GM21360 (cell line): ENCODE measurements at regions not wholly inside any gene's neighbourhood (a gene's known extent, or its start where the extent isn't known, plus 50 kb on each side); places are given as distances from the start of the nearest gene placed in this dataset.

Experiments used
- ATAC-seq: cut with Tn5 transposase; IDR thresholded peaks from one replicate; pipeline ENCODE4 v1.9.1; 2021; ENCODE audit warnings: mild to moderate bottlenecking, moderate library complexity; ENCODE audit not compliant: unreplicated experiment

DNA sequence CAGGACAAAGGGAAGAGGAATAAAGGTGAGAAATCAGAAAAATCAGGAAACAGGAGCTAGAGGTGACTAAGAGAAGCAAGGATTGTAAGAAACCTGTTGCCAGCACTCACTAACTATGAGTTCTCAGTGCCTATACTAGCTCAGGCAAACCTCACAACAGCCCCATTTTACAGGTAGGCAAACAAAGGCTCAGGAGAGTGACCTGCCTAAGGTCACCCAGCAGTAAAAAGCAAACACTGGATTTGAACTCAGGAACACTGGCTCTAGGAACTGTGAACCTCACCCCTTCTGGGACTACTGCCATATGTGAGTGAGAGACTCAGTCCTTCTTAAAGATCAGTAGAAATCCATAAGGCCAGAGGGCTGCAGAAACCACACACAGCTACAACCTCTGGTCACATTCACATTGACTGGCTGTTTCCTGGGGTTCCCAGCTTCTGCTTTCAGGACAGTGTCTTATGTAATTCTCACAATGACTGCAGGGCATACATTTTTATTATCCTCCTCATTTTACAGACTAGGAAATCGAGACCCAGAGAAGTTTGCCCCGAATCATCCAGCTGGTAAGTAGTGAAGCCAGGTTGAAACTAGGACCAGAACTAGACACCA lies 80.7 kb upstream of the MAFB start:
- ATAC-seq = no peak

DNA sequence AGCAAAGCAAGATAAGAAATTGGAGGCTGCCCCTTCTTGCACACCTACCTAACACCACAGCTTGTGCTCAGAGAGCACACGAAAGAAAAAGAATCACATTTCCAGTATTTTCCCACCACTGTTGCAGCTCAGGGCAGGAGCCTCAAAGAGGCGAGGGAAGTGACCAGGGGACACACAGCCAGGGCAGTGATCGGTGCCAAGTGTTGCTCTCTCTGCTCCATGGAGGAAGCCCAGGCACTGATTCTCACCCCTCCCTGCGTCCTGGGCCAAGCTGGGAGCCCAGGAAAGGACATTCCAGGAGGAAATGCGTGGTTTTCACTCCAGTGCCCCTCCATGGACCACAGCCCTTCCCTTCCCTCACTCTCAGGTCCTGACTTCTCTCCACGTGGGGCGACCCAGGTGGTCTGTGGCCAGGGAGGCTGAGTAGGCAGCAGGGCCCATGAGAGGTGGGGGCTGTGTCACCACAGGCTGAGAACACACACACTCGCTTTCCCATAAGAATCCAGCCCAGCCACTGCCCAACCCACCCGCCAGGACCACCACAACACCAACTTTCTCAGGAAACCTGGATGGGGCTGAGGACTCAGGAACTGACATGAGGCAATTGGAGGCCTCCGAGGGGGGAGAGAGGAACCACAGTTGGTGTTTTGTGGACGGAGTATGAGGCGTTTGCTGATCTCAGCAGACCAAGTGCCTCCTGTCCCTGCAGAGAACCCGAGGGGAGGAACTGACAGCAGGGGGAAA lies 81.7 kb upstream of the MAFB start:
- ATAC-seq = no peak

DNA sequence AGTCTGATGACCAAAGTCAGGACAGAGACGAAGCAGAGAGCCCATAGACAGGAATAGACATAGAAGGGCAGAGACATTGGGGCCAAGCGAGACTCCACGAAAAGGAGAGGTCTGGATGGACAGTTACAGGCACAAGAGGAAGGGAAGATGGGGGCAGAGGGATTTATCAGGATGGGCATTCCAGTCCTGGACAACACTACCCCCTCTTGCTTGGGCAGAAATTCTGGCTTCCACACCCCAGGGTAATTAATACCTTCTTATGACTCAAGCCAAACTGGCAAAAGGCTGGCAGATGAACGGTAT lies 82.2 kb upstream of the MAFB start:
- no peak for ATAC-seq

DNA sequence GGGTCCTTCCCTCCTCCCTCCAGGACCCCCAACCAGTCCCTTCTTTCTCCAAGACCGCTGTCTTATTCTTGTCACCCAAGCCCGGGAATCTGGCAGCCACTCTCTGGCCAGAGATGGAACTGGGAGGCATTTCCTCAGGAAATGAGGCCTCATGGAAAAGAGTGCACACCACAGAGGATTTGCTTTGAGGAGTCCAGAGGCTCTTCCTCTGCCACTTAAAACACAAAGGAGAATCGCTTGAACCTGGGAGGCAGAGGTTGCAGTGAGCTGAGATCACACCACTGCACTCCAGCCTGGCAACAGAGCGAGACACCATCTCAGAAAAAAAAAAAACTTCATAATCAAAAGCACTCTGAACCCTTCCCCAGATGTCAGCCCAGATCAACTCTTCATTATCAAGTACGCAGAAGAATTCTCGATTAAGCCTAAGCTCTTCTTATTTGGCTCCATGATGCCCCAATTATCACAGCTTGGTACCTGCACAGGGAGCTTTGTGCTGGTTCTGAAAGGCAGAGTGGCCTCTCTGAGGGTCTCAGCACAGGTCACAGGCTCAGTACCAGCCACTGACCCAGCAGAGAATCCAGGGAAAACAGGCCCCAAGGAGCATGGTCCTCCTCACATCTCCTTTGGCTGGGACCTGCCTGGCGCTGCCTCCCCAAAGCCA lies 82.9 kb upstream of the MAFB start:
- no peak for ATAC-seq

DNA sequence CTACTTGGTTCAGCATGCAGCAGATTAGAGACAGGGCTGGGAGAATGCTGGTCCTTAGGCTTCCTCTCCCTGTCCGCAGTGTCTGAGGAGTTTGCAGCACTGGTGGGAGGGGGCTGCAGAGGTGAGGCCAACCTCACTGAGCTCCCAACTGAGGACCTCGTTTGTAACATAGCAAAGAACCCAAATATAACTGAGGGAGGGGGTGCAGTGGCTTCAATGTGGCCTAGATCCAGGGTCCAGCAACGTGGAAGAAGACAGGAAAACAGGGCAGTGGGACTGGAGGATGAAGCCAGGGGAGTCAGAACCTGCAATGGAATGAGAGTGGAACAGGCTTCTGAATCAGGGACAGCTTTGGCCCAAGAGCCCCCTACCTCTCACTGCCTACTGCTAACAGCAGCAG lies 84.3 kb upstream of the MAFB start:
- no peak for ATAC-seq

DNA sequence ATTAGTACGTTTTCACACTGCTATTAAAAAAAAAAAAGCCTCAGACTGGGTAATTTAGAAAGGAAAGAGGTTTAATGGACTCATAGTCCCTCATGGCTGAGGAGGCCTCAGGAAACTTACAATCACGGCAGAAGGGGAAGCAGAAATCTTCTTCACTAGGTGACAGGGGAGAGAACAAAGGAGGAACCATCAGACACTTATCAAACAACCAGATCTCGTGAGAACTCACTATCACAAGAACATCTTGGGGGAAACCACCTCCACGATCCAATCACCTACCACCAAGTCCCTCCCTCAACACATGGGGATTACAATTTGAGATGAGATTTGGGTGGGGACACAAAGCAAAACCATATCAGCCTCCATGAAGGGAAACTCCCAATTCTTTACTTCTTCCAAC lies 85.2 kb upstream of the MAFB start:
- no peak for ATAC-seq

DNA sequence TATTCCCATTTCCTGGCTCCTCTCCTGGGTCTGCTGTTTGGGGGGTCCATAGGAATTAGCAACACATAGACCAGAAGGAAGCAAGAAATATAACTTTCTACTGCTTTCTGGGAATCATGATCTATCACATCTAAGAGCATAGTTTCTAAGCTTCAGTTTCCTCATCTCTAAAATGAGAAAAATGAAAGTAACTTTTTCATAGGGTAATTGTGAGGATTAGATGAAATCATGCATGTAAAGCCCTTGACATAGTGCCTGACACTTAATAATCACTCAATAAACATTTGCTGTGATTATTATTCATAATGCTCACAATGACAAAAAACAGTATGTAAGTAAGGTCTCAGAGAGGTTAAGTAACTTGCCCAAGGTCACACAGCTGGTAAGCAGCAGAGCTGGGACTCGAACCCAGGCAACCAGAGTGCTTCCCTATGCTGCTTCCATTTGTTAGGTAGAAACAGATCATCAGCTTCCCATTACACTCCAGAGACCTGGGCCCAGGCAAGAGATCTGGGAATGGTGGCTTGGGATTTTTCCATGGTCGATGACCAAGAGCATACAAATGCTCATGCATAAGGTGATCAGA lies 86.6 kb upstream of the MAFB start:
- no peak for ATAC-seq

DNA sequence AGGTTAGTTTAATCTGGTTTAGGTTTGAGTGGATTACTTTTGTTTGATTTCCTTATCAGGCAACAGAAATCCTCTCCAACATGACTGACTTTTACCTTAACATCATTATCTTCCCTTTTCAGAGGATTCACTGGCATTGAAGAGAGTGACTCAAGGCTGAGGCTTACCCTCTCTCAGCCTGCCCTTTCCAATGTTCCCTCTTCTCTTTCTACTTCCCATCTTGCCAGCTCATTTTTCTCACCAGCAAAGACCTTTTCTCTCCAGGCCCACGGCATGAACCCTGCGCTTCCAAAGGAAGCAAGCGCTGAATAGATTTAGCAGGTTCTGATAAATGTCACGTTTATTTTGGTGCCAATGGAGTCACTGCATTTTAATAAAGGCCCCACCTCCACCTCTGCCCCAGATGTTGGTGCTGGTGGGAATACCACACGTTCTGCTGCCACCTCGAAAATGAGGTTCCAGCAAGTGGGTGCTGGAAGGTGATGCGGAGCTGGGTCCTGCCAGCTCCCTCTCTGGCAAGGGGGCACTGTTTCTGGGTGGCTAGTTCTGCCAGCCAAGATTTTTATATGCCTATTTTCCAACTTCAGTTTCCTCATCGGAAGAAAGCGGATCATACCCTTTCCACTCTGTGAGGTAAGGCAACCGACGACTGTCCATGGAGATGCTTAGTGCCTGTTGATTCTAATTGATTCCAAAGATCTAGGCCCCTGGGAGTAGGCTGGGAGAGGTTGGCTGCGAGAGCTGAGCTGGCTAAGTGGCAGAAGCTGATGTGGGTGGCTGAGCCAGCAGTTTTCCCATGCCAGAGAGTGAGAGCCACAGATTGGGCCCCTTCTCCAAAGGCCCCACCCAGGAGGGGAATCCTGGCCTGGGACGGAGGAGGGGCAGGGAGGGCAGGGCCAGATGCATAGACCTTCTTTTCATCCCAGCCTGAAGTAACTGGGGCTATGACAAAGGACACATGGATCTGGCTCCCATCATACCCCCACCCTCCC lies 87.7 kb upstream of the MAFB start:
- no peak for ATAC-seq

DNA sequence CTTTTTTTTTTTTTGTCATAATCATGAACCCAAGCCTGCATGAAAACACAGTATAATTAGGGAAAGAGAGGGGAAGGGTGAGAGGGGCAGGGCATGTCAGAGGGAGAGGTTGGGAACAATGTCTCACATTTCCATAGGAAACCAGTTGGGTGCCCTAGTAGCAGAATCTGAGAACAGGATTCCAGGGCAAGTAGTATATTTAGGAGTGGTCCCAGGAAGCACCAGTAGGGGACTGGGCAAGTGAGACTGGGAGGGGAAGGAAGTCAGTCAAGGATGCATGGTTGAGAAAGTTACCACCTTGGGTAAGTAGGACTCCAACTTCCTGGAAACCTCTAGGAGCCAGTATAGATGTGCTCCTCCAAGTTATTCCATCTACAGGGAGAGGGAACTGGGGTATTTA lies 88.6 kb upstream of the MAFB start:
- no peak for ATAC-seq

DNA sequence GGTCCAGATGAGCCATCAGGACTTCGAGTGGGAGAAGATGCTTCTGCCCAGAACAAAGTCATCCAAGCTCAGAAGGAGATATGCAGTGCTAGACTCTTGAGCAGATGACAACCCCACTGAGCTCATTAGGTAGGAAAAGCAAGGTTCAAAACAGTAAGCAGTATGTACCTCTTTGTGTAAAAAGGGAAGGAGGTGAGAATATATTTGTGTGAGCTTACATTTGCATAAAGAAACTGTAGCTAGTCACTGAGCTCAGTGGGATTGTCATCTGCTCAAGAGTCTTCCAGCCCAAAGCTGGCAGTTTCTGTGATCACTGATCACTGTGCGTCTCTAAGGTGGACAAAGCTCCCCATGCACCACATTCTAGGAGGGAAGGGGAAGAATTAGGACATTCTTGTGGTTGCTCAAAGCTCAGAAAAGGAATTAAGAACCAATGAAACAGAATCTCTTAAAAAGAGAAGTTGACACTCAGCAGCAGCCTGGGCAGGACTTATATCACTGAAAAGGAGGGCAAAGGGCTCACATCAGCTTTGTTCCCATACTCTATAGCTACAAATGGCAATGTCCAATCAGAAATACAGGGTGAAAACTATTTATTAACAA lies 90.0 kb upstream of the MAFB start:
- no peak for ATAC-seq

DNA sequence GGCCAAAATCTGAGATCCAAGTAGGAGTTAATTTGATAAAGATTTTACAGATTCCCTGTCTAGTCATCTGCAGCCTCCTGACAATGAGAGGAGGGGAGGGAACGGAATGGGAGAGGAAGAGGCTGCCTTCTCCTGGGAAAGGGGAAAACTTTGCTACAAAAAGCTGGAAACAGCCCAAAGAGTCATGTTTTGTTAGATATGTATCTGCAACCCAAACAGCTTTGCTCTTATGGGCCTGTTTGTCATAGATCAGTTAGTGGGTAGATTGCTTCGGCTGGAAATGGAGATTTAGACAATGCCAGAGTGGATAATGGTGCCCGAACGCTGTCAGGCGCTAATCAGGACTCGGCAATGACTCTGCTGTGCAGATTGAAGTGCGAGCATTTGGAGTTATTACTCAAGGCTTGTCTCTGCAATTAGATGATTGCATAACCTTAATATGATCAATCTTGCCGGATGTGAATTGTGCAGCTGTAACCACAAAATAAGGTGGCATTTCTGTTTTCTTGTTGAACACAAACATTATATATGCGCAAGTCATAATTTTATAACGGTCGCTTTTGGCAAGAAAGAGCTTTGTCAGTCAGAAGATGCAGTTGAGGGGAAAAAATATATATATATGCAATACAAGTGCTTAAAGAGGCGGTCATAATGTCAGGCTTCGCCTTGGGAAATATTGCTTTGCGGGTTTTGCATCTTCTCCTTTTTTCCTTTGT lies 92.4 kb upstream of the MAFB start:
- ATAC-seq = no peak

DNA sequence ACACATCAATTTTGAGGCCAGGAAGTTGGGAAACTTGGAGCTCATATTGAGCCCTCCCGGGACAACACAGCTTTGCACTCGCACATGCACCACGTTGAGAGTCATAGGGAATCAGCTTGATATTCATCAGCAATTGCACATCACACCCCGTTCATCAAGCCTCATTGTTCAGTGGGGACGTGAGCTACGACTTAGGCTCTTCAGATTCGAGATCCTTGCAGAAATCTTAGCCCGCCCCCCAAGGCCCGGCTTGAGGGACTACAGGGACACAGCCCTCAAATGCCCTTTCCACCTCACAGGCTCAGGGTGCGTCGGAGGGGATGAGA lies 93.0 kb upstream of the MAFB start:
- ATAC-seq = no peak

DNA sequence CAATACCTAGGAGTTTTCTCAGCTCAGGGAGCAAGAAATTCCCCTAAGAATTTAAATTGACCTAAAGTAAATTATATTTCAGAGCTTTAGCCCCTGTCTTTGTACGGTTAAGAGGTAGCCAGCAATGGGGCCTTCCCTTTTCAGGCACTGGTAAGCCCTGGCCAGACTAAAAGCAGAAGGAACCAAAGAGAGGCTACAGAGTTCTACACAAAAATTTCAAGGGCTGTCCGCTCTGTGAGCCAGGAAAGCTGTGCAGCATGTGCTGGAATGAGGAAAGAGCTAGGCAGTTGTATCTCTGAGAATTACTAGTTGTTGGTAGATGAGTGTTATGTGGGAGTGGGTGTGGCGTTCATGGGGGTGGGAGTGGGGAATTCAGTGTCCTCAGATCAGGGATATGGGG lies 96.3 kb upstream of the MAFB start:
- ATAC-seq = no peak

DNA sequence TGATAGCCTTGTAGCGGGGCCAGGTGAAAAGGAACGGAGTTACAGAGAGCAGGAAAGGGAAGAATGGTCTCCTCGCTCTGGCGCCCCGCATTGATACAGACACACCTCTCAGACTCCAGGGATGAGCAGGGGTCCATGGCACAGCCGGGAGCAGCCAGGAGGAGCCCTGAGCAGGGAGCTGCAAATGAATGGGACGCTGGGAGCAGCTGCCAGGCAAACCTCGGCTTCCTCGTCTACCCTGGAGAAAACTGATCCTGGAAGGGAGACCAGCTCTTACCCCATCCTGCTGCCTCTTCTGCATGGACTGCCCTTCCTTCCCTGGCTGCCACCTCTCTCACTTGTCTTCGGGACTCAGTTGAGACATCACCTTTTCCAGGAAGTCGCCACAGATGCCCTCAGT lies 97.3 kb upstream of the MAFB start:
- ATAC-seq = no peak

DNA sequence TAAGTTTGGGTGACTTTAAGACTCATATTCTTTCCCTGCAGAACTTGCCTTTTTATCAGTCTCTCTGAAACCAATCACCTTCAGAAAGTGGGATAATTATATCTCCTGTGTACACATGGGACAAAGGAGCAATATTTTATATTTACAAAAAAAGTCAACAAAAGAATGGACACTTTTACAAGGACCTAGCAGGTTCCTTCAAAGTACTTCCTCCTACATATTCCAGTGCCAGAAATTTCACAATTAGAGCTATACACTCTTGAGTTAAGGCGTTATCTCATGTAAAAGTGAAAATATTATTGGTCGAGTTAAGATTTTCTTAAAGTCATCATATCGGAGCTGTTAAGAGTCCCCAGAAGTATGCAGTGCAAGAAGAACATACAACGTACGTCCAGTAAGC lies 98.9 kb upstream of the MAFB start:
- no peak for ATAC-seq

DNA sequence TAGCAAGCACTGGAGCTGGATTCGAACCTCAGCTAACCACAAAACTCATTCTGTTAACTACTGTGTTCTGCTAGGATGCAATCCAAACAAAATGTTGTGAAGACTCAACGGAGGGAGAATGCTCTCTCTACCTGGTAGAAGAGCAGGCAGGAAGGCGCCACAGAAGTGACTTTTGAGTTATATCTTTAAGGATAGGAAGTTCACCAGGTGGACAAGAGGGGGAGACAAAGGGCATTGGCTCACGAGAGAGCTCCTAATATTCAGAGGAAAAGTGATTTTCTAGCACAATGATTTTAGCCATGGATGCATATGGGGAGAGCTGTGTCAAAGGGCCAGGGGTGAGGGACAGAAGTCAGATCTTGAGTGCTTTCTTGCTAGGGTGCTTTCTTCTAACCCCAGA lies 108.4 kb upstream of the MAFB start:
- no peak for ATAC-seq

DNA sequence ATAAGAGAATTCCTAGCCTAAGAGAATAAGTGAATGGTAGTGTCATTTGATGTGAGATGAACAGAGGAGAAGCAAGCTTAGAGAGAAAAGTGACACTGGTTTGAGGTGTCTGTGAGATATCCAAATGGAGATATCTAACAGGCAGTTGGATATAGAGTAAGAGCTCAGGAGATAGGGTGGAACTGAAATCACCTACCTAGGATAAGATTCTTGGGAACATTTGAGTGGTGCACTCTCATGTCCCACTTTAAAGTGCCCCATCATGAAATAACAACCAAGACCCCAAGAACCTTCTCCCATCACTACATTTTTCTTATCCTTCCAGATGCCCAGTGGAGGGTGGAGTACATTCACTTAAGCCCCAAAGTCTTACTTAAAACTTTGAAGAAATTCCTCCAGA lies 109.0 kb upstream of the MAFB start:
- ATAC-seq = no peak

DNA sequence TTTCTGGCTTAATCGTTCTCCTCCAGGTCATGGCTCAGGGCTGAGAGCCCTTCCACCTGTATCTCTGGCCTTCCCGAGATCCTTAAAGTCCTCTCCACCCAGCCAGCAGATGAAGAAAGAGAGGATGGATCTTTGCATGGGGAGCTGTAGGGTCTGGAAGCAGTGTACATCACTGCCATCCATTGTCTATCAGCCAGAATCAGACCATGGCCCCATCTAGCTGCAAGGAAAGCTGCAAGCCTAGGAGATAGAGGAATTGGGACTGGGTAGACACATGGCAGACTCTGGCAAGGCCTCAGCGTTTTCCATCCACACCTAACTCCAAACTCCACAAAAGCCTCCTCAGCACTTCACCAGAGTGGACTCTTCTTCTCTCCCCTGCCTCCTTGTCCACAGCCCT lies 113.8 kb upstream of the MAFB start:
- no peak for ATAC-seq

DNA sequence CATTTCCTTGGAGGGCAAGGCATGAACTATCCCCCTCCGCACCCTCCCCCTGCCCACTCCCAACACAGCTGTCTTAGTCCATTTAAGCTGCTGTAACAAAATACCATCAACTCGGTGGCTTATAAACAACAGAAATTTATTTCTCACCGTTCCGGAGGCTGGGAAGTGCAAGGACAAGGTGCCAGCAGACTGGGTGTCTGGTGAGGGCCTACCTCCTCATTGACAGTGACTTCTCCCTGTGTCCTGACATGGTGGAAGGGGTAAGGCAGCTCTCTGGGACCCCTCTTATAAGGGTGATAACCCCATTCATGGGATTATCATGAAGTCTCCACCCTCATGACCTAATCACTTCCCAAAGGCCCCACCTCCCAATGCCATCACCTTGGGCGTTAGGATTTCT lies 114.3 kb upstream of the MAFB start:
- no peak for ATAC-seq

DNA sequence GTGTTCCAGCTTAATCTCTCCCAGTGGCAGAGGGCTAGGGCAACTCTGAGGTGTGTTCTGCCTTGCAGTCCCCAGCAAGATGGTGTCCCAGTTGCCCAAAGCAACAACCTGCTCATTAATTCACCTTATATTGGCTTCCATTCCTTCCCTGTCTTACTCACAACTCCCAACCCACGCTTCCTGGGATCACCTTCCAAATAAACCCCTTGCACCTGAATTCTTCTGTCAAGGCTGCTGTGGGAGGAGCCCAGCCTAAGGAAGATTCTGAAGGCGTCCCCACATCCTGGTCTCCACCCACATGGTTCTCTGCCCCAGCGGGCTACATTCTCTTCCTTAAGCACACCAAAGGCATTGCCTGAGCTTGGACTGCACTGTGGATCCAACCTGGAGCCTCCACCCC lies 116.6 kb upstream of the MAFB start:
- no peak for ATAC-seq
